ENCODE measurements at regions not wholly inside any gene's neighbourhood (a gene's known extent, or its start where the extent isn't known, plus 50 kb on each side); places are given as distances from the start of the nearest gene placed in this dataset.

- no peak for DNase-seq
These were observed 89.1 kb downstream of the MID1IP1 start for GRCh38 chrX:38890326-38890725.

- no peak for DNase-seq
These were observed 89.7 kb downstream of the MID1IP1 start for GRCh38 chrX:38890963-38891362.

GRCh38 chrX:38891641-38892413 is 90.6 kb downstream of the MID1IP1 start:
- peak; percentile 37 for DNase-seq

- no peak for DNase-seq
These were observed 92.2 kb downstream of the MID1IP1 start for GRCh38 chrX:38893441-38893840.

GRCh38 chrX:38895775-38896174 is 94.5 kb downstream of the MID1IP1 start:
- no peak for DNase-seq

- no peak for DNase-seq
These were observed 95.6 kb downstream of the MID1IP1 start for GRCh38 chrX:38896724-38897298.

GRCh38 chrX:38898261-38898660 is 97.0 kb downstream of the MID1IP1 start:
- no peak for DNase-seq

- DNase-seq = no peak
These were observed 98.4 kb downstream of the MID1IP1 start for GRCh38 chrX:38899650-38900049.

- no peak for DNase-seq
These were observed 99.5 kb downstream of the MID1IP1 start for GRCh38 chrX:38900719-38901118.

GRCh38 chrX:38902972-38903492 is 101.8 kb downstream of the MID1IP1 start:
- no peak for DNase-seq

GRCh38 chrX:38916801-38917200 is 115.5 kb downstream of the MID1IP1 start:
- DNase-seq = no peak

- DNase-seq = no peak
These were observed 116.7 kb downstream of the MID1IP1 start for GRCh38 chrX:38917954-38918353.

GRCh38 chrX:38919202-38919601 is 117.9 kb downstream of the MID1IP1 start:
- DNase-seq = no peak

- no peak for DNase-seq
These were observed 118.7 kb downstream of the MID1IP1 start for GRCh38 chrX:38919853-38920528.

GRCh38 chrX:38923451-38923969 is 122.3 kb downstream of the MID1IP1 start:
- peak; percentile 10 for DNase-seq

GRCh38 chrX:38927592-38927991 is 126.3 kb downstream of the MID1IP1 start:
- DNase-seq = no peak

GRCh38 chrX:38929966-38930421 is 128.7 kb downstream of the MID1IP1 start:
- peak; percentile 16 for DNase-seq

GRCh38 chrX:38930474-38930873 is 129.2 kb downstream of the MID1IP1 start:
- no peak for DNase-seq

- DNase-seq = peak; percentile 55
These were observed 134.3 kb downstream of the MID1IP1 start for GRCh38 chrX:38935561-38935960.

- peak; percentile 9 for DNase-seq
These were observed 136.1 kb downstream of the MID1IP1 start for GRCh38 chrX:38937400-38937799.

- DNase-seq = no peak
These were observed 136.7 kb downstream of the MID1IP1 start for GRCh38 chrX:38937926-38938325.

GRCh38 chrX:38939067-38939466 is 137.8 kb downstream of the MID1IP1 start:
- DNase-seq = peak; percentile 7

- DNase-seq = no peak
These were observed 139.3 kb downstream of the MID1IP1 start for GRCh38 chrX:38940547-38940946.
